ENCODE measurements at regions not wholly inside any gene's neighbourhood (a gene's known extent, or its start where the extent isn't known, plus 50 kb on each side); places are given as distances from the start of the nearest gene placed in this dataset.

DNA sequence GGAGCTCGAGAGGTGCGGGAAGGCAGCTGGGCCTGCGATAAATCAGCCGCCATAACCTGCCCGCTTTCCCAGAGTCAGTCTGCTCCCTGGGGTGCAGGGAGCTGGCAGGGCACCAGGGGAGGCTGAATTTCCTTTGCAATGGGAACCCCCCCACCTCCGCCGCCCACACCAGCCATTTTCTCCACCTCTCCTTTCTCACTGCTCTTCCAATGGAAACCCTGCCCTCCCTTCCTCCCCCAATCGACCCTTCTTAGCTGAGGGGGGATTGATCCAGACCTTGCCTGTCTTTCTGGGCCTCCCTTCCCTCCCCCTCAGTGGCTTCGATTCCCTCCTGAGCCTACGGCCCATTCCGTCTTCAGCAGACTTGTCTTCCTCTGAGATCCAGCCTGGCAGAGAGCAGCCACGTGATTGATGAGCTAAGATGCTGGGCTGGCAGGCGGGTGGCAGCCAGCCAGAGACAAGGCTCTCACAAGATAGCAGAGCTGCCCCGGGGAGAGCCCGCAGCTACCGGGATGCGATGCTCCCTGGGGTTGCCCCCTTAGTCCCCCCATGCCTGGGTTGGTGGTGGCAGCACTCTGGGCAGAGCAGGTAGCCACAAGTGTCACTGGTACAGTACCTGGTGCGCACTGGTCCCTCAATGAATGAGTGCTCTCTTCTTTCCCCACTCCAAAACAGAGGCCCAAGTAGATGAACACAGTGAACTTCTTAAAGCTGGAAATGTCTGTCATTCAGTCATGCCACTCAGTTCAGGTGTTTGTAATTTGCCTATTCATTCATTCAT is 53.7 kb upstream of the FABP6 start:
- peak; percentile 37 for DNase-seq

DNA sequence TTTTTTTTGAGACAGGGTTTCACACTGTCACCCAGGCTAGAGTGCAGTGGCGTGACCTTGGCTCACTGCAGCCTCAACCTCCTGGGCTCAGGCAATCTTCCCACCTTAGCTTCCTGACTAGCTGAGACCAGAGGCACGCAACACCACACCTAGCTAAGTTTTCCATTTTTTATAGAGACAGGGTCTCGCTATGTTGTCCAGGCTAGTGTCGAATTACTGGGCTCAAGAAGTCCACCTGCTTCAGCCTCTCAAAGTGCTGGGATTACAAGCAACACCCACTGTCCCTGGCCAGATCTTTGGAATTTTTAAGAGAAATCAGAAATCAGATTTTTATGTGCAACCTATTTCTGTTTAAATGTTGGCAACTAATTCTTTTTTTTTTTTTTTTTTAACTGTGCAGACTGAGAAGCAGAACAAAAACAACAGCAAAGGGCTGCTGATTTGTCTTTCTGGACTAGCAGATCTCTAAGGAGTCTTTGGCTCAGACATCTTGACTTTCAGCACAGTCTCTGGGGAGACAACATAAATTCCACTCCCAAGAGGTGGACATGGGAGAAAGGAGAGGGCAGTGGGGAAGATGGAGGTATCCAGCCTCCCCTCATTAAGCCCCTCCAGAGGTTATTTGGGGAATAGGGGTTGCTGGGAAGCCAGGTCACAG is 54.4 kb upstream of the FABP6 start:
- DNase-seq = no peak

DNA sequence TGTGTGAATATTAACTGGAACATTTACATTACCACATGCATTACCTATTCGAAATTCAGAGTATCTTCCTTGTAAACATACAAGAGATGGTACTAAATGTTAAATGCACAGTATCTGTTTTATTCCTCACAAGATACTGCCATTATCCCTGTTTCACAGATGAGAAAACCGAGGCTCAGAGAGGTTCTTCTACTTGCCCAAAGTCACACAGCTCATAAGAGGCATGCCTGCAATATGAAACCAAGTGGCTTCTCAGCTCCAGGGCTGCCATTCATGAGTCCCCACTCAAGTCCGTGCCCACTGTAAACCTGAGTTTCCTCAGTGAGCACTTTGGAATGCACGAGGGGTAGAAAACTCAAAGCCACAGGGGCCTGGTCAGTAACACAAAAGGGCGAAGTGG is 55.0 kb upstream of the FABP6 start:
- DNase-seq = no peak

DNA sequence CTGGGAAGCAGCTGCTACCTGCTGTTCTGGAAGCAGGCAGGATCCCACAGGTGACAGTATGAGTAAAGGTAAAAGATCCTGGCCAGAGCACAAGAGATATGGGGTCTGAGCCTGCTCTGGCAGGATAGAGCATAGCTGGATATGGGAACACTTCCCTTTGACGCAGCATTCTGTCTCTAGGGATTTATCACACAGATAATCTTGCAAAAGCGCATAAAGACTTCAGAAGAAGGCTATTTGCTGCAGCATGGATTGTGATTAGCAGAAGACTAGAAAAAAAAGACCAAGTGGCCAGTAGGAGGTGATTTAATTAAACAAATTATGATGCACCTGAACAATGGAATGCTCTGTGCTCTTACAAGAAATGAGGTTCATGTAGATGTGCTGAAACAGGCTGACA is 52.4 kb upstream of the PWWP2A start:
- DNase-seq = no peak

DNA sequence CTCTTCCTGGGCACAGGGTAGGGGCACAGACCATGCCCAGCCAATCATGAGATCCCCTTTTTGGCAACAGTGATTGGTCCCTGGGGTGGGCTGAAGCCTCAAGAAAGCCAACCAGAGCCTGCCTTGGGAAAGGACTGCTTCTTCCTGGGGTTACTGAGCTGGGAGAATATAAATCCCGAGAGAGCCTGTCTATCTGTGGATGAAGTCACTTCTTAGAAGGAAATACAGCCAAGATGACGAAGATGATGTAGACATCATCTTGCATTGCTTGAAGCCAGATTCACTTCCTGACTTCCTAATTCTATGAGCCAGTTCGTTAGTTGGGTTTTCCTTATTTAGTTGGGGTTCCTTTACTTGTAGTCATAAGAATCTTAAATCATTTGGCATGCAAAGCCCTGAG is 50.1 kb upstream of the PWWP2A start:
- DNase-seq = no peak
